Gastrocnemius medialis (tissue), 4 donors: ENCODE measurements at regions not wholly inside any gene's neighbourhood (a gene's known extent, or its start where the extent isn't known, plus 50 kb on each side); places are given as distances from the start of the nearest gene placed in this dataset.

Source experiments
- POLR2A ChIP-seq, 2 donors: fragments of 450-650 bp; IDR thresholded peaks; one replicate each; pipeline ENCODE4 v1.6.1; 2017; ENCODE audit warnings: antibody characterized with exemption in 2 of 2, mild to moderate bottlenecking in 2 of 2, moderate library complexity in 2 of 2
- TF ChIP-seq, protein P1 (sequence below), 5 experiments: fragments of 450-650 bp in 3 of 5; fragments of 200-600 bp in 2 of 5; sonication (generic) in 2 of 5; IDR thresholded peaks in 4 of 5; conservative IDR thresholded peaks in 1 of 5; 1 replicate in 4 of 5; 2 replicates in 1 of 5; pipeline ENCODE4 v1.5.1; 2016 to 2019; ENCODE audit warnings: antibody characterized with exemption in 5 of 5, mild to moderate bottlenecking in 3 of 5, moderate library complexity in 3 of 5

DNA sequence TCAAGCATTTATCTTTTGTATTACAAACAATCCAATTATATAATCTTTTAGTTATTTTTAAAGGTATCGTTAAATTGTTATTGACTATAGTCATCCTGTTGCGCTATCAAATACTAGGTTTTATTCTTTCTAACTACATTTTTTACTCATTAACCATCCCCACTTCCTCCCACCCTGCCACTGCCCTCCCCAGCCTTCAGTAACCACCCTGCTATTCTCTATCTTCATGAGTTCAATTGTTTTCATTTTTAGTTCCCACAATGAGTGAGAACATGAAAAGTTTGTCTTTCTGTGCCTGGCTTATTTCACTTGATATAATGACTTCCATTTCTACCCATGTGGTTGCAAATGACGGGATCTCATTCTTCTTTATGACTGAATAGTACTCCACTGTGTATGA lies 94.1 kb upstream of the MYOCD start:
- TF ChIP-seq POLR2A (IDR thresholded peaks at IDR 0.05) = no peak
- TF ChIP-seq, protein P1, sequence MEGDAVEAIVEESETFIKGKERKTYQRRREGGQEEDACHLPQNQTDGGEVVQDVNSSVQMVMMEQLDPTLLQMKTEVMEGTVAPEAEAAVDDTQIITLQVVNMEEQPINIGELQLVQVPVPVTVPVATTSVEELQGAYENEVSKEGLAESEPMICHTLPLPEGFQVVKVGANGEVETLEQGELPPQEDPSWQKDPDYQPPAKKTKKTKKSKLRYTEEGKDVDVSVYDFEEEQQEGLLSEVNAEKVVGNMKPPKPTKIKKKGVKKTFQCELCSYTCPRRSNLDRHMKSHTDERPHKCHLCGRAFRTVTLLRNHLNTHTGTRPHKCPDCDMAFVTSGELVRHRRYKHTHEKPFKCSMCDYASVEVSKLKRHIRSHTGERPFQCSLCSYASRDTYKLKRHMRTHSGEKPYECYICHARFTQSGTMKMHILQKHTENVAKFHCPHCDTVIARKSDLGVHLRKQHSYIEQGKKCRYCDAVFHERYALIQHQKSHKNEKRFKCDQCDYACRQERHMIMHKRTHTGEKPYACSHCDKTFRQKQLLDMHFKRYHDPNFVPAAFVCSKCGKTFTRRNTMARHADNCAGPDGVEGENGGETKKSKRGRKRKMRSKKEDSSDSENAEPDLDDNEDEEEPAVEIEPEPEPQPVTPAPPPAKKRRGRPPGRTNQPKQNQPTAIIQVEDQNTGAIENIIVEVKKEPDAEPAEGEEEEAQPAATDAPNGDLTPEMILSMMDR (IDR thresholded peaks at IDR 0.05 in 4 of 5, conservative IDR thresholded peaks at IDR 0.05 in 1 of 5) = no peak
